Nucleus accumbens (tissue), 56 donors: ENCODE measurements at regions not wholly inside any gene's neighbourhood (a gene's known extent, or its start where the extent isn't known, plus 50 kb on each side); places are given as distances from the start of the nearest gene placed in this dataset.
A peak's percentile ranks its signal among the peaks of the same experiment; 100 is the strongest.

Experiments
- DNase-seq, 56 donors: peaks; one replicate each; lab custom pipeline; 2025; lab: John Stamatoyannopoulos, UW

GRCh38 chr5:167608390-167609272, 682.8 kb upstream of the WWC1 start:
- no peak for DNase-seq

GRCh38 chr5:167614294-167615021, 677.0 kb upstream of the WWC1 start:
- DNase-seq: no peak

DNA sequence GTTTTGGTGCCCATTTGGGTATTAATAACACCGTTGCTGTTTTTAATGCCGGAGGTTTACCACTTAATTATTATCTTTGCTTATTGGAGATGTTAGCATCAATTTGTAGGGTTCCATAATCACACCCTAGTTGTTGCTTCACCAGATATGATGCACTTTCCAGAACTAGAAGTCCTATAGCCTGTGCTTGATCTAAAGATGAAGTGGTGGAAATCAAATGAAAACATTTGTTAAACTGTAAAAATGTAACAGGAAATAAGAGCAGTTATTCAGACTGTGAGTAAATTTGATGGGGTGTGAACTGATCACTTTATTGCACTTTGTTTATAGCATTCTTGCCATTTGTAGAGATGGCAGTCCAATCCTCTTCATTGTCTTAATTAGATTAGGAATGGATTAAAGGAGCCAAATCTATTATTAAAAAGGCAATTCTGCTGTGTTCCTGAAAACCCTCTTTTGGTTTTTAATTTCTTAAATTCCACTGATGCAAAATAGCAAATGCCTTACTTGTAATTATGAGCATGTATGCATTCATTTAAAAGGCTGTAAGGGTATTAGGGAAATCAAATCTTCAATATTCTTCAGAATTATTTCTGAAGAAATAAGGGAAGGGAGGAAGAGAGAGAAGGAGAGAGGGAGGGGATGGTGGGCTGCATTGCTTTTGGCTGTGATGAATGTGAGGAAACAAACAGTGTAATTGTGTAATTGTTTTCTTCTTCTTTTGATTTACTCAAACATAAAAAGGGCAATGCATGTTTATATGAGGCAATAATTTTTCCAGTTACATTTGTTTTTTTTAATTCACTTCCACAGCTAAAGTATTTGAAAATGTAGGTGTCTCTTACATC, 675.2 kb upstream of the WWC1 start:
- no peak for DNase-seq

GRCh38 chr5:167623354-167623753, 668.1 kb upstream of the WWC1 start:
- DNase-seq: no peak

- DNase-seq: no peak
These were observed 667.4 kb upstream of the WWC1 start for GRCh38 chr5:167624053-167624452.

DNA sequence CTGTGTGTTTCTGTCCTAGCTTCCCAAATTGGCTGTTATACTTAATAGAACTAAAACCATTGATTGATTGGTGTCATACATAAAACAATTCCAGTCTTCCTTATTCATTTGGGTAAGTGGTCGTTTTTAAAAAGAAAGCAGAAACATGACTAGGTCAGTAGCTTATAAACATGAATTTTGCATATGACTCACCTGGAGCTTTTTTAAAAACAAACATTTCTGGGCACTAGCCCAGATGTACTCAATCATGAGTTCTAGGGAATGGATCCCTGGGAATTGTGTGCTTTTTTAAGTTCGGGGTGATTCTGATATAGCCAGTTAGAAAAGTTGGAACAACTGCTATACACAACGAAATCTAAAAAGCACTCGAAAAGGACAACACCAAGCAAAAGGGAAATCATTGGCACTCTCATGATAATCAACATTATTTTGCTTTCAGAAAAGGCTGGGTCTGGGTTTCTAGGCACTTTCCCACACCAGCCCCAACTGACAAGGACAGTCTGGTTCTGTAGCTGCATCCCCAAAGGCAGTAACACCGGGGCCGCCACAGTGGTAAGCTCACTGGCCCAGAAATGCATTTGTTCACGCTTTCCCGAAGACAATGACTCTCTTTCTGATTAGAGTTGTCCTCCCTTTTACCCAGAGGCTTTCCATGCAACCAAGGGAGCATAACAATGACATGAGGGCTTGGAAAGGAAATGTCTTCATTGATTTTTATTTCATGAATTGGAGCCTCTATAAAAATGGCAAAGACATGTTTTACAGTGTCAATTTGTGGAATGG, 664.9 kb upstream of the WWC1 start:
- no peak for DNase-seq

GRCh38 chr5:167629634-167630033, 661.8 kb upstream of the WWC1 start:
- no peak for DNase-seq

DNA sequence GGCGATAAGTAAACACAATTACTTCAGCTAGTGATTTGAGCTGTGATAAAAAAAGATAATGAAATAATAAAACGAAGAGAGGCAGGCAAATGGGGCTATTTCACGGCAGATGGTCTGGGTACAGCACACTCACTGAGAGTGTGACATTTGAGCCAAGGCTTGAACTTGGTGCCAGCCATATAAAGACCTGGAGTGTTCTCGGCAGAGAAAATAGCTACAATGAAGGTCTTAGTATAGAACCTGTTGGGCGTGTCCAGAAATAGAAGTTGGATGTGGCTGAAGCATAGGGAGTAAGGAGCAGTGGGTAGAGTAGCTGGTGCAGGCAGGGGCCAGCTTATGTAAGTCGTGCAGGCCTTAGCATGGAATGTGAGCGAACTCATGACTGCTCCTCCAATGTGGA, 660.3 kb upstream of the WWC1 start:
- no peak for DNase-seq

DNA sequence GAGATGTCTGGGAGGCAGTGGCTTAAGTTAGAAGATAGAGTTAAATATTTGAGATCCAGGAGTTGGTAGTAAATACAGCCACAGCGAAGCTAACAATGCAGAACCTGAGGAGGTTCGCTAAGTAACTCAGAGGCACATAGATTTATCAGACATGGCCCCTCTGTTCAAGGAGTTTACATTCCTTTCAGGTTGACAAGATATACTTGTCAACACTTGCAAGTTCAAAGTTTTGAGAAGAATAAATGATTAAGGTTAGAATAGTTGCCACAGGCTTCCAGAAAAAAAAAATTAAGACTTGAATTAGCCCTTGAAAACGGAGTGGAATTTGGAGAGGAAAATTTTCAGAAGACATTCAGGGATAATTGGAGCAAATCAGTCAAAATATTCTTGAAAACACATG, 658.3 kb upstream of the WWC1 start:
- no peak for DNase-seq

GRCh38 chr5:167633931-167634341, 657.5 kb upstream of the WWC1 start:
- DNase-seq: no peak

- DNase-seq: no peak
These were observed 657.0 kb upstream of the WWC1 start for GRCh38 chr5:167634432-167634831.

DNA sequence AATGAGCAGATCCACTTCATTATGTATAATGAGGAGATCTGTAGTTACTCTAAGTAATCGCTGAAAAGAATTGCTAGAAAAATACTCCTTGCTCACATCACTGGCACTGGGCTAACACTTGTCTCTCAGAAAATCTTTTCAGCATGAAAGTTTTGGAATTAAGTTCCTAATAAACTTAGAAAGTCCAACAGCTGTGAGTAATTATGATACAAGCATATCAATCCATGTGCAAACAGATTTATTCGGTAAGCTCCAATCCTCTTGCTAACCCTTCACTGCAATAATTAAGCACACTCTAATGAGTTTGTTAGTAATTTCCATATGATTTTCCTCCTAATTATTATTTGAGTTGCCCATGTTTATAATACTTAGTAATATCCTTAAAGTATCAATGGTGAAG, 652.6 kb upstream of the WWC1 start:
- DNase-seq: no peak

GRCh38 chr5:167639273-167639672, 652.2 kb upstream of the WWC1 start:
- no peak for DNase-seq

GRCh38 chr5:167639766-167640165, 651.7 kb upstream of the WWC1 start:
- DNase-seq: no peak

GRCh38 chr5:167642181-167642580, 649.3 kb upstream of the WWC1 start:
- DNase-seq: no peak

- peak in 2 of 56 donors; percentile 1 to 11 for DNase-seq
These were observed 648.5 kb upstream of the WWC1 start for GRCh38 chr5:167642779-167643517.

DNA sequence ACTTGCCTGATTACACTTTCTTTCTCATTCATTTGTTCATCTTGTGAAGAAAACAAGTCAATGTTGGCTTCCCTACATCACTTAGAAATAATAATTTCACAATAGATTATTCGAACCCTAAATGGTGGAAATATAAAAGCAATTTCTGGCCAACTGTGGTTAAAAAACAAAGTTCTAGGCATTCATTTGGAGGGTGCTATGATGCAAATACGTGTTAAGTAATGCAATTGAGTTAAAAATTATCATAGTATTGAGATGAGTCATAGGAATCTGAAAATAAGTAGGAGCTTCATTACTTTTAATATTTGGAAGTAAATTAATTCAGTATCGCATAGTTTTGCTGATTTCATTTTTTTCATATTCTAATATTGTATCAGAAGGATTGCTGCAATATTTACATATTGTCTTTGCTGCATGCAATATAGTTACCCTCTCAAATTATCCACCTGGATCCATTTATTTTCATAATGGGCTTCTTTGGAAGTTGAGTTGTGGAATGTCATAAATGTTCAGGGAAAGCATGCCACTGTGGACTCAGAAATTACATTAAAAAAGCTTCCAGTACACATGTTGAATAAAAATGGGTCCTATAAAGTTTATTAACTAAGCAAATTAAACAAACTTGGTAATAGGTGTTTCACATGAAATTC, 647.7 kb upstream of the WWC1 start:
- no peak for DNase-seq

- DNase-seq: no peak
These were observed 646.8 kb upstream of the WWC1 start for GRCh38 chr5:167644619-167645018.

- DNase-seq: no peak
These were observed 642.0 kb upstream of the WWC1 start for GRCh38 chr5:167649471-167649870.
